GM12878 (cell line): ENCODE measurements at regions not wholly inside any gene's neighbourhood (a gene's known extent, or its start where the extent isn't known, plus 50 kb on each side); places are given as distances from the start of the nearest gene placed in this dataset.

Experiments
- BHLHE40 ChIP-seq, 2 experiments: fragments of 450-650 bp in 1 of 2; IDR thresholded peaks; 2 replicates each; pipeline ENCODE4 v1.6.1; 2011 to 2017; ENCODE audit warnings: low read depth in 2 of 2, borderline replicate concordance in 1 of 2, improper control_type of control experiment in 1 of 2, low read length in 1 of 2, mild to moderate bottlenecking in 1 of 2
- CBX5 ChIP-seq: sonication (generic); IDR thresholded peaks from 2 replicates; pipeline ENCODE4 v1.6.1; 2016; ENCODE audit warnings: low read depth, moderate library complexity, mild to moderate bottlenecking, inconsistent platforms
- IRF3 ChIP-seq: fragments of 450-650 bp; IDR thresholded peaks from 2 replicates; pipeline ENCODE4 v1.6.1; 2014; ENCODE audit warnings: mild to moderate bottlenecking
- NR2F1 ChIP-seq: fragments of 450-650 bp; conservative IDR thresholded peaks from 2 replicates; pipeline ENCODE4 v1.6.1; 2017; ENCODE audit warnings: mild to moderate bottlenecking
- SMAD5 ChIP-seq: IDR thresholded peaks from 2 replicates; pipeline ENCODE4 v1.6.1; 2016; ENCODE audit warnings: antibody characterized with exemption, low read depth
- STAT3 ChIP-seq: IDR thresholded peaks from 2 replicates; pipeline ENCODE4 v1.6.1; 2011; ENCODE audit warnings: low read depth, low read length, improper control_type of control experiment
- SUZ12 ChIP-seq: fragments of 200-600 bp; sonication (generic); IDR thresholded peaks from one replicate; pipeline ENCODE4 v1.6.1; 2018; ENCODE audit warnings: antibody characterized with exemption, mild to moderate bottlenecking; ENCODE audit not compliant: unreplicated experiment
- TCF7 ChIP-seq: IDR thresholded peaks from 2 replicates; pipeline ENCODE4 v1.6.1; 2014; ENCODE audit warnings: antibody characterized with exemption, borderline replicate concordance
- ZBTB4 ChIP-seq: fragments of 450-650 bp; formaldehyde crosslinking; IDR thresholded peaks from 2 replicates; pipeline ENCODE4 v1.4.0; 2022; ENCODE audit warnings: mild to moderate bottlenecking, moderate library complexity
- ZNF687 ChIP-seq: fragments of 450-650 bp; IDR thresholded peaks from 2 replicates; pipeline ENCODE4 v1.6.1; 2017; ENCODE audit warnings: mild to moderate bottlenecking, moderate library complexity

- no peak for TF ChIP-seq ZNF687
- TF ChIP-seq SUZ12, result no peak
- TF ChIP-seq TCF7, result no peak
- TF ChIP-seq CBX5, result no peak
- no peak for TF ChIP-seq IRF3
- TF ChIP-seq ZBTB4 (CRISPR knock-in tag), result no peak
- TF ChIP-seq SMAD5, result no peak
- no peak for TF ChIP-seq STAT3
- no peak for TF ChIP-seq BHLHE40 (IDR thresholded peaks at IDR 0.05; ENCODE audit: borderline replicate concordance in 1 of 2, low read depth in 2 of 2, low read length in 1 of 2)
- no peak for TF ChIP-seq NR2F1
Observed at GRCh38 chr1:80807981-80808380, 992.8 kb upstream of the ADGRL2 start (continued).
